ENCODE measurements at regions not wholly inside any gene's neighbourhood (a gene's known extent, or its start where the extent isn't known, plus 50 kb on each side); places are given as distances from the start of the nearest gene placed in this dataset.

- TF ChIP-seq CTCF (IDR thresholded peaks at IDR 0.05; ENCODE audit: extremely low read depth in 1 of 2, insufficient read depth in 1 of 2, low read depth in 1 of 2, low read length in 2 of 2) (no peak), EZH2 (IDR thresholded peaks at IDR 0.05; ENCODE audit: borderline replicate concordance, low read depth, low read length, severe bottlenecking) (no peak), MYC (IDR thresholded peaks at IDR 0.05; ENCODE audit: low read depth, low read length) (no peak), POLR2A (IDR thresholded peaks at IDR 0.05; ENCODE audit: low read depth, low read length) (no peak)
Measured at GRCh38 chr3:72160351-72160750, 375.4 kb upstream of the PROK2 start.

Measured in endothelial cell of umbilical vein (primary cell).